RPMI8226 (cell line): ENCODE measurements at regions not wholly inside any gene's neighbourhood (a gene's known extent, or its start where the extent isn't known, plus 50 kb on each side); places are given as distances from the start of the nearest gene placed in this dataset.

ENCODE experiments used
- DNase-seq: peaks from one replicate; pipeline ENCODE4 v3.0.0-alpha.2; 2015

DNA sequence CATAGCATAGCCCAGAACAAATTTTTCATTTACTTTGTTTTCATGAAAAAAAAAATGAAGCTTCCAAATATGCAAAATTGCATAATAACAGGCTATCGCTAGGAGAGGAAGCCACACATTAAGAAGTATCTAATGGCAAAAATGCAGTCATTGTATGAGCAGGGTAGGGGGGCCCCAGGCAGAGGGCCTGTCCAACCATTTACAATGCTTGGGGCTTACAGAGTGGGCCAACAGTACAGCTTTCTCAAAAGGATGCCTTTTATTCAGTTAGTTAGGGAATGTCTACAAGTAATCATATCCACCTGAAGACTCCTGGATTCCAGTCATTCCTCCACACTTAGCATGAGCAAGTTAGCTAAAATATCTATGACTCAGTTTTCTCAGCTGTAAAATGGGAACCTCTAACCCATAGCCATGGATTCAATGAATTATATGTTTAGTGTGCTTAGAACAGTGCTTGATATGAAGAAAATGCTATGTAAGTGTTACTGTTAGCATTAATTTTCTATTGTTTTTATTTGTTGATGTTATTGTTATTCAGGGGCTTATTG is 117.7 kb downstream of the GAS1 start:
- DNase-seq, result no peak

DNA sequence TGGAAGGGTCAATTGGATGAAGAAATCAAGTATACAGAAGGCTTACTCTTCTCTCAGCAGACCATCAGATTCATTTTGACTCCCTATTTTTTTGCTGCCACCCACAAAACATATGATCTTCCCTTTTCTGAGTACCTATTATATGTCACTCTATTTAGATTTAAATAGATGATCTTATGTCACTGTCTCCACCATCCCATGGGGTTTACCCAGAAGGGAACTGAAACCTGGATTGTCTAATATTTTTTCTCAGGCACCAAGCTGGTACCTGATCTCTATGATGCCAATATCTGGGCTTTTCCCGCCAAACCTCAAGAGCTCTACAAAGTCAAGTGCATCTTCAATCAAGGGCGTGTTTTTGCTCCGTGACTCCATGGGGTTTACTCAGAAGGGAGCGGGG is 118.7 kb downstream of the GAS1 start:
- no peak for DNase-seq

DNA sequence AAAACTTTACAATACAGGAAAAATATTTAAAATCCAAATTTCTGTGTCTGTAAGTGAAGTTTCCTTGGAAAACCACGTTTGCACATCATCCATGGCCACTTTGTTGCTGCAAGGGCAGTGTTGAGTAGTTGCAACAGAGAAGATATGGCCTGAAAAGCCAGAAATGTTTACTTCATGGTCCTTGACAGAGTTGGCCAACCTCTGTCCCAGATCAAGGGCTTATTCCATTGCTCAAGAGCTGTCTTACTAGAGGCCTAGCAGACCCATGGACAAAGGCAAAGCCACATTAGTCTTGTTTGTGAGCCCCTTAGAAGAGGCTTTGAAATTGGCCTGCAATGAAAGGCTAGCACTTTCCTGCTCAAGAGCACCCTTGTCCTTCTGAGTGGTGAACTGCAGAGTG is 119.4 kb downstream of the GAS1 start:
- DNase-seq, result no peak

DNA sequence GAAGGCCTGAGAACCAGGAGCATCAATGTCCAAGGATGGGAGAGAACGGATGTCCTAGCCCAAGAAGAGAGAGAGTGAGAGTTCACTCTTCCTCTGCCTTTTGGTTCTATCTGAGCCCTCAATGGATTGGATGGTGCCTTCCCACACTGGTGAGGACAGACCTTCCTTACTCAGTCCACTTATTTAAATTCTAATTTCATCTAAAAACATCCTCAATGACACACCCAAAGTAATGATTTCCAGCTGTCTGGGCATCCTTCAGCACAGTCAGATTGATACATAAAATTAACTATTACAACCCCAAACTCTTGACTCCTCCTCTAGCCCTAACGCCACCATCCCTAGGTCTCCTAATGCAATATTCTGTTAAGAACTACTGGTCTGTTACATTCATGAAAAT is 122.0 kb downstream of the GAS1 start:
- DNase-seq, result no peak

DNA sequence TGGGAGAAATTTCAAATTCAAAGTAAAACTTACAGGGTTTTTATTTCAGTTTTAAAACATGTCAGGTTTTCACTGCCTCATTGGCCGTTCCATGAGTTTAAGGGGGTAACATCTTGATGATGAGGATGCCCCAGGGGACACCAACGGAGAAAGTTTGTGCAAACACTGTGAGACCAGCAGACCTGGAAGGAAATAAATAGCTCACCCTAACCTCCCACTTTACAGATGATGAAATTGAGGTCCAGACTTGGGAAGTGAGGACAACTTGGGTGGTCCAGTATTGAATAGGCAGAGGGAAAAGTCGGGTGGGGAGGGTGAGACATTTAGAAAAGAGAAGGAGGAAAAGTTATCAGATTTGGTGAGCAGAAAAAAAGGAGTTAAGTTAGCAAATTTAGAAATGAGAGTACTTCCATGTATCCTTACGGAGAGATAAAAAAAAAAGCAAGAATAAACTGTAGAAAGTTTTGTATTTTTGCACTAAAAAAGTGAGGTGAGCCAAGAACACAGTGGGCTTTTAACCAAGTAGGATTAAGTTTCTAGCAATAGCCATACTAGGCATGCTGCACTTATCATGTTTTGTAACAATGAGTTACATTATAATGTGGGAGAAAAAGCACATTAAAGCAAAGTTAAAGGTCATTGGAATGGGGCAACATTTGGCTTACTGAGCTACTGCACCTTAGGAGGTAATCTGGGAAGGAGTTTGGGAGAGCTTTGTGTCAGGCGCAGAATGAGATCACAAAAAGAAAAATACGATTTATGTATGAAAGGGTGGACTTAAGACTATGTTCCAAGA is 125.1 kb downstream of the GAS1 start:
- no peak for DNase-seq

DNA sequence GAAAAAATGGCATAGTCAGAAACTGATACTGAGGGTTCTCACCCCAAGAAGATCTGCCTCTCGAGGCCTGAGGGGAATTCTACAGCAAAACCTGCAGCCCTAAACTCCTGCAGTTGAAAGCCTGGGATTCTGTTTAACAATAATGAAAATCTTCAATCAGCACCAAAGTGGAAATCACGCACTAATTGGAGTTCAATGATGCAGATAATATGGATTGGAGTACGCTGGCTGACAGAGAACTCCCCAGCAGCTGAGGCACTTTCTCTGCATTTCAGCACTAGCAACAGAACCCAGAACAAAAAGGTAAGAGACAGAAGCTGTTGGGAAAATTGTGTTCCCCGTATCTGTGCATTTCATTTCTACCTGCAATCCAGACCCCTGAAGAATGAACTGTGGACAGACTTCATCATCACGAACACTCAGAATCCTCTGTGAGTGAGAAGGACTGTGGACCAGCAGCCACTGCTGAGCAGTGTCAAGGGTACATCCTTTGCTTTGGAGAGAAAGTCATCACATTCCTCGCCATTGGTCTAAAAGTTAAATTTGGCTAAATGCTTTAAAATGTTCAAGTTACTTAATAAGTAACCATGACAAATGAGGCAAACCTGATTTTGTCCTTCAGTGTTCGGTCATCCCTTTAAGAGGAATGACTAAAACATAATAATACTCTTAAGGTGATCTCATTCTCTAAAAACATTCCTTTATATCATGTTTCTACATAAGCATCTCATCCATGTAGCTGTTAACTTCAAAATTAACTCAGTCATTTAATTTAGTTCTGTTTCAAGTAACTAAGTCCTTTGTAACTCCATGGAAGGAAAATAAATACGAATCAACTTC is 126.1 kb downstream of the GAS1 start:
- no peak for DNase-seq

DNA sequence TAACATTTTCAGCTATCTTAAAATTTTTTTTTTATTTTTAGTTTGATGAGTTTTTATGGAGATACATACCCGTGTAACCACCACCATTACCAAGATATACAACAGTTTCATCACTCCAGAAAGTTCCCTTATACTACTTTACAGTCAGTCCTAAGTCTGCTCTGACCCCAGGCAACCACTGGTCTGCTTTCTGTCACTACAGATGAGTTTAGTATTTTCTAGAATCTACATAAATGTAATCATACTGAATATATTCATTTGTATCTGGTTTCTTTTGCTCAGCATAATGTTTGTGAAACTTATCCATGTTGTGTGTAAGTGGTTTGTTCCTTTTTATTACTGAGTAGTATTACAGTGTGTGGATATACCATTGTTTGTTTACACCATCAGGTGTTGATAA is 127.8 kb downstream of the GAS1 start:
- no peak for DNase-seq

DNA sequence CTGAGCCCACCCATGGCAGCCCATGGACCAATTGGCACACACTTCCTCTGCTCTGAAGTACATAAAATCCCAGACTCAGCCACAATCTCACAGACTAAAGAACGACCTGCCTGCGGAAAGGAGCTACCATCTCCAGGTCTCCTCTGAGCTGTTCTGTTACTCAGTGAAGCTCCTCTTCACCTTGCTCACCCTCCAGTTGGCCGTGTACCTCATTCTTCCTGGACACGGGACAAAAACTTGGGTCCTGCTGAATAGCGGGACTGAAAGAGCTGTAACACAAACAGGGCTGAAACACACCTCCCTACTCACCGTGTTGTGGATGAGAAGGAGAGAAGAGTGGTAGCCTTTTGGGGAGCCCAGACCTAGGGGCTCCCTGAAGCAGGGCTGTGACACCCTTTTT is 128.7 kb downstream of the GAS1 start:
- no peak for DNase-seq

DNA sequence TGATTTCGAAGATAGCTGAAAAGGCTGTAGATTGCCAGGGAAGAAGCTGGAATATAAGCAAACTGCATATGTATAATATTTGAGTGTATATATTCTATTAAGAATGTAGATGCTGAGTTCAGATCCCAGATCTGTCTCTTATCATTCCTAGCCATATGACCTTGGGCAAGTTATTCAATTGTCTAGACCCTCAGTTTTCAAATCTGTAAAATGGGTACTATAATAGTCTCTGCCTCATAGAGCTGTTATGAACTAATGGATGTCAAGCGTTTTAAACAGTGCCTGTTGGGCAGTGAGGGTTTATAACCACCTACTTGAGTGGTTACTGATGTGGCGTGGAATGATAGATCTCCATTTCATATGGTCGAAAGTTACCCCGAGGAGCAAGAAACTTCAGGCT is 130.4 kb downstream of the GAS1 start:
- no peak for DNase-seq

DNA sequence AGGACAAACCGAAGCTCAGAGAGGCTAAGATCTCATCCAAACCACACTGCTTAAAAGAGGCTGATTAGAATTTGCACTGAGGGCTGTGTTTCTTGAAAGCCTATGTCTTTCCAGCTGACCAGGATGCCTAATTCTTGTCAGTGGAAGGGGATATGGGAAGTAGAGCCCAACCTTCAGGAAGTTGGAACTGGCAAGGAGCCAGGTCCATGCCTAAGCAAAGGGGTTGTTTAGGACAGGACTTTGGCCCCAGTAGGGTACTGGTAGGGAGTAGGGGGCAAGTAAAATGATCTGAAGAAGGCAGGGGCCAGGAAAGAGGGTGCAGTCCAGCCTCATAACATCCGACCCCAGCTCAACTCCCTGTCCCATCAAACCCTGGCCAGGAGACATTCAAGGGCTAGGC is 130.9 kb downstream of the GAS1 start:
- DNase-seq, result no peak

DNA sequence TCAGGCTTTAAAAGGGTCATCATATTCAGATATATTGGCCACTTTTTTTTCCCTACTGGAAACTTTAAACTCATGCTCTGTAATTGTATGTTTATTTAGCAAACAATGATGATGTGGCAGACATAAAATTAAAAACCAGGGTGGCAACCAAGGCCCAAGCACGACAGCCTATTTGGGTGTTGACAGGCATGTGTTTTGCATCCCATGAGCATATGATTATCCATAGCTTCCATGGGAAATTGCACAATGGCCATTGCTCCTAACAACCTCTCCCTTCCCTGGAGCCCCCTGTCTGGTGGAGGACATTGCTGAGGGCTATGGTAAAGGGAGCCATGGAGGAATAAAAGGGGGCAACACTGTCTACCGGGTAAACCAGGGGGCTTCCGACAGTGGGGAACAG is 134.7 kb downstream of the GAS1 start:
- DNase-seq, result no peak

DNA sequence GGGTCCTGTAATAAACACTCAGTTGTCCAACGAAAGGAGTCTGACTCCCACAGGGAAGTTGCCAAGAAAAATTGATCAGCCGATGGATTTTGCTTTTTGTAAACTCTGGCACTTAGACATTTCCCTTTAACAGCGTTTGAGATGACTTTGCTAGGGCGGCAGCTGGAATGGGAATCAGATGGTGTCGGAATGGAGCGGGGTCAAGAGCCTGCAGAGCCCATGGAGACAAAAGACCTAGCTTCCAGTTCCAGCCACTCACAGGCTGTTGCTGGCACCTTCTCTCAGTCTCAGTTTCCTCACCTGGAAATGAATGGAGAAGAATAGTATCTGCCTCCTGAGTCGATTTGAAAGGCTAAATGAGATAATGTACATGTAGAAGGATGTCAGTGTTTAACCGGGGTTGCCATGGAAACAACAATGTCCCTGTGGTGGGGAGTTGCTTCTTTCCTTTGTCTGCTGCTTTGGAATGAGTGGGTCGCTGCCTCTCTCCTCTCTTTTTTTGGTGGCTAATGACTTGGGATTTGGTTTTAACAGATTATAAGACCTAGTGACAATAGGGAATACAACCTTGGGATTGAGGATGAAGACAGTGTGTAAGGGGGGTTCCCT is 137.4 kb downstream of the GAS1 start:
- DNase-seq, result no peak

DNA sequence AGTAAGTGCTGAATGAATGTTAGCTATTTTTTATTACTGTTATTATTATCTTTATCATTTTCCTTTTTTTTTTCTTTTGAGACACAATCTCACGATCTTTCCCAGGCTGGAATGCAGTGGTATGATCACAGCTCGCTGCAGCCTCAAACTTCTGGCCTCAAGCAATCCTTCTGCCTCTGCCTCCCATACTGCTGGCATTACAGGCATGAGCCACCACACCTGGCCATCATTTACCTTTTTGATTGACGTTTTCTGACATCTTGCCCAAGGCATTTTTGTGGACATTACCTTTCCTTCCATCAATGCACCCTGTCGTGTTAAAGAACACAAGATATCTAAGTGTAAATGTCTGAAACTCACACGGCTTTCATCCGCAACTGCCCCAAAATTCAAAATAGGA is 138.2 kb downstream of the GAS1 start:
- no peak for DNase-seq

DNA sequence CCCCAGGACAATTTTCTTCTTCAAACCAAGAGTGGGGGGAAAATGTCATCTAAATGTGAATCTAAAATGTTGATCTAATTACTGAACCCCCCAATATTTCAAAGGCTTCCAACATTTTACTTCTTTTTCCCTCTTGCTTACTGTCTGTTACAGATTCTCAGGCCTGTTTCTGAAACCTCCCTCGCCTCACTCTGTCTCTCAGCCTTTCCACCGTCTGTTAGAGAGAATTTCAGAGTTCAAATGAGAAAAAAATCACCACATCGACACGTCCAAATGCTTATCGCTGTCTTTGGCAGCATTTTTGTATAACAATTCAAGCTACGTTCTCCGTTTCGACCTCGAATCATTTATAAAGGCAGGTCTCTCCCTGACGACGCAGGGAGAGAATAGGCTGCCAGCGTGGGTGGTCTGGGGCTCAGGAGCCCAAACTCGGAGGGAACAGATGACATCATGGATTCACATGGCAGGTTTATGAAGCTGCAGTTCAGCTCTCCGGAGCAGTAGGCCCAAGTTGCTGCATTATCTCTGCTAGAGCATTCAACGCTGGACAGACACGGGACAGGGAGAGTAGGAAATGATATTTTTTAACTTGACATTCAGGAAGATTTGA is 139.8 kb downstream of the GAS1 start:
- no peak for DNase-seq

DNA sequence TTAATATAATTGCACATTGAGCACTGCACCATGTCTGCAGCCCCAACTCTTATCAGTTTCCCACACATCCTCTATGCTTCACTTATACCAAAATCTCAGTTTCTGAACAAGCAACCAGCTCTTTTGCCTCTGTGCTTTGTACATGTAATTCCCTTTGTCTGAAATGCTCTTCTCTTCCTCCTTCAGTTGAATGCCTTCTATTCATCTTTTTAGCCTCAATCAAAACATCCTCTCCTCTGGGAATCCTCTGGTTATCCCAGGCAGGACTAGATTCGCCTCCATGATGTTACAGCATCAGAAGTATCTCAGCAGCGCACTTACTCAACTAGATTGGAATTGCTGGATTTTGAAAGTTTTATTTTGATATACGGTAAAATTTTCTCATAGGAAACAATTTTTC is 143.3 kb downstream of the GAS1 start:
- no peak for DNase-seq

DNA sequence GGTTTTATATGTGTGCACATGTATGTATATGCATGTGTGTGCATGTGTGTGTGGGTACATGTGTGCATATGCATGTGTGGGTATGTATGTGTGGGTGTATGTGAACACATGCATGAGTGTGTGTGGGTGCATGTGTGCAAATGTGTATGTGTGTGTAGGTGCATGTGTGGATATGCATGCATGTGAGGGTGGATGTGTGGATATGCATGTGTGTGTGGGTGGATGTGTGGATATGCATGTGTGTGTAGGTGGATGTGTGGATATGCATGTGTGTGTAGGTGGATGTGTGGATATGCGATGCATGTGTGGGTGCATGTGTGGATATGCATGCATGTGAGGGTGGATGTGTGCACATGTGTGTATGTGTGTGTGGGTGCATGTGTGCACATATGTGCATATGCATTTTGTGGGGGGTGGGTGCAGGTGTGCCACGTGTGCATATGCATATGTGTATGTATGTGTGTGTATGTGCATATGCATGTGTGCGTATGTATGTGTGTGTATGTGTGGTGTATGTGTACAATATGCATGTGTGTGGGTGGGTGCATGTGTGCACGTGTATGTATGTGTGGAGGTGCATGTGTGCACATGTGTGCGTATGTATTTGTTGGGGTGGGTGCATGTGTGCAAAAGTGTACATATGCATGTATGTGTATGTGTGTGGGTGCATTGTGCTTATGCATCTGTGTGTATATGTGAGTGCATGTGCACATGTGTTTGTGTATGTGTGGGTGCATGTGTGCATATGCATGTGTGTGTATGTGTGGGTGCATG is 144.2 kb downstream of the GAS1 start:
- DNase-seq, result no peak

DNA sequence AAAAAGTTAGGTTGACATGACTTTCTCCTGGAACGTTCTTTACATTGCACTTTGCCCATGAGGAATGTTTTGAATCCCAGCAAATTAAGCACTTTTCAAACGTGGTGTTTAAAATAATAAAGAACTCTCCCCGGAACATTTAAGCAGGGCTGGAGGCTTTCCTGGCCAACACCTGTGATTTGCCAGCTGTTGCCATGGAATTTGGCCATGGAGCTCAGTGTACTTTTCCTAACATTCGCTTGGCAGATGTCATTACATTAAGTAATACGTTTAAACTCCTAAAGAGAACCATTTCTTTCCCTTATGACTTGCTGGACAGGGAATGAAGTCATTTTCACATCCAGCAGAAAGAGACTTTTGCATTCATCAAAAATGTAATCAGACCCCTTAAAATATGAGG is 146.1 kb downstream of the GAS1 start:
- DNase-seq, result no peak

DNA sequence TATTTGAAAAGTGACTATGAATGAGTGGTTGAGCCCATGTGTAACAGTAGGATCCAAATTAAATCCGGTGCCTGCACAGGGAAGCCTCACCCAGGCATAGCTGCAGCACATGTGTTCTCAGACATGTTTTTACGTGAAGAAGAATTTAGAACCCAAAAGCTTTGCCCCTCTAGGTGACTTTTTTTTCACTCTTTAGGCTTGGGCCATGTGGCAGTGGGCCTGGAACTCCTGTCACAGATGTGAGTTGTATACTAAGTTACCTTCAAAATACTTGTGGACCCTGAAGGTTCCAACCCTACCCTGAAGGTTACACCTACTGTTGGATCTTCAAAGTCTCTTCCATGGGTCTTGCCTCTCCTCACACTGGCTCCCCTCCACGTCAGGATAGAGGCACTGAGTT is 146.6 kb downstream of the GAS1 start:
- no peak for DNase-seq

DNA sequence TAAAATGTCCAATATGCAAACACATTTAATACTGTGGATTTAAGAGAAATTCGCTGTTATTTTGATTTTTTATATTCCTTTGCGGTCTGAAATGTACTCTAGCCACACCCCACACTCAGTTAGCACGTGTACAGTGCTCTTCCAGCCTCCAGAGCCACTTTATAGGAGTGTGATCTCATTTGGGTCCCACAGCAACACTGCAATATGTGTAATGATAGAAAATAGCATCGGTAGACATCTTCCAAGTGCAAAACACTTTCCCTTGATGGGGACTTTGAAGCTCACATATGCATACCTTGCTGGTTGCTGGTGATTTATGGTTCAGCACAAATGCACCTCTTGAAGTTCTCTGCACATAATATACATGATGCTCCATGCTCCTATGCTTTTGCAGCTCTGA is 148.3 kb downstream of the GAS1 start:
- DNase-seq, result no peak

DNA sequence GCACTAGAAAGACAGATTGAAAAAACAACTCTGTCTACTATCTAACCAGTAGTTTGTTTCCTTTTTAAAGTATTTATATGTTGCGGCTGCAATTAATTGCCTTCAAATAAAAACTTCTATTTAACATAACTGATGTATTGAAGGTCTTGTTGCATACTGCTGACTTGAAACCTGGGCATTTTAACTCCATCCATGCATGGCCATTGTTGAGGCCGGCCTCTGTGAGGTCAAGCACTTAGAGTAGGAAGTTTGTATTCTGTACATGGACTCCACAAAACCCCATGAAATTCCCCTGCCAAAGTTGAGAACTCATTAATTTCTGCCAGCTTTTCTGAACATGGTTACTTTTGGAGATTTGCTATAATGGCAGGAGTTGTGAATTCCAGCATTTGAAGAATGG is 150.6 kb downstream of the GAS1 start:
- no peak for DNase-seq

DNA sequence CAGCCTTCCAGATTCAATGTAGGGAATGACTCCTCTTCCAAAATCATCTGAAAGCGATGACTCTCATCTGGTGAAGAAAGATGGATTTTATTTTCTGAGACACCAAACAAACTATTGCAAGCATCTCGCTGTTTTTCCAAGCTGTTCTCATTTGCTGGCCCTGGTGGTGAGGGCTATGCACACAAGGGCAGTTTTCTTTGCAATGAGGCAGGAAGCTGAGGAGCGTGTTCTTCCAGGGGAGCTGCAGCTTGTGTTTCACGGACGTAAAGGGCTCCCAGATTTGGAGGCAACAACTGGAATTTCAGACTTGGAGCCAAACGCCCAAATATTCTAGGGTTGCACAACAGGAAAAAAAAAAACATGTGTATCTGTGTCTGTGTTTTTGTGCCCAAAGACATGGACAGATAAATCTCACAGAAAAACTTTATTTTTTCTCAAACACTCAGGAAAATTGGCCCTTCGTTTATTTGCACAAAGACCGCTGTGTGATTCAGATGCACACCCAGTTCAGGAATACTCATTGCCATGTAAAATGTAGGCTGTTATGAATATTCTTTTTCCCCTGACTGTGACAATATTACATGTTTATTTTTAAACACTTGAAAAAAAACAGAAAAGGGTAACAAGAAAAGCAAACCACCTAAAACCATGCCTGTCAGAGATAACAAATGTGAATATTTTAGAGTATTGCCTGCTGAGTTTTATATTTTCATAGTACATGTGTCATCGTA is 151.3 kb downstream of the GAS1 start:
- no peak for DNase-seq

DNA sequence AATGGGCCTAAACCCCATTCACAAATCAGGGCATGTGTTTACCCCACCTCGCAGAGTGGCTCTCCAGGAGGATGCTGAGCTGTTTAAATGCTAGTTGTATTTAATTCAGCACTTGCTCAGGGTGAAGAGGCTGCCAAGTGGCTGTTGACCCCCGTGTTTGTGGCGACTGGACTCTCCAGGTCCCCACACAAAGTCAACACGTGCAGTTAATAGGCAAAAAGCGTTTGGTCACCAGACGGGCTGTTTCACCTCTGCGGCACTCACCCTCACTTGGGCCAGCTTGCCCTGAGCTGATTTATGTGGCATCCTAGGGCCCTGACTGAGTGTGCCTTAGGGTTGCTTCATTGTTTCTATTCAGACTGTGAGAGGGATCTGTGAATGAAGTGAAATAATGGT is 152.3 kb downstream of the GAS1 start:
- no peak for DNase-seq
